Testis (tissue), 2 donors: ENCODE measurements at regions not wholly inside any gene's neighbourhood (a gene's known extent, or its start where the extent isn't known, plus 50 kb on each side); places are given as distances from the start of the nearest gene placed in this dataset.

Source experiments
- DNase-seq: peaks from one replicate; pipeline ENCODE4 v3.0.0-alpha.2; 2019
- H3K27ac ChIP-seq, 2 donors: fragments of 200-600 bp; sonication (generic); one replicate each; pipeline ENCODE4 v1.5.1; 2019
- H3K27me3 ChIP-seq: fragments of 200-600 bp; sonication (generic); one replicate; pipeline ENCODE4 v1.5.1; 2019
- H3K36me3 ChIP-seq: fragments of 200-600 bp; sonication (generic); one replicate; pipeline ENCODE4 v1.5.1; 2017; ENCODE audit warnings: low read depth; ENCODE audit errors: missing control alignments
- H3K4me1 ChIP-seq: fragments of 200-600 bp; sonication (generic); one replicate; pipeline ENCODE4 v1.5.1; 2019
- H3K4me3 ChIP-seq, 2 donors: fragments of 200-600 bp; sonication (generic); one replicate each; pipeline ENCODE4 v1.5.1; 2017 to 2019
- H3K9me3 ChIP-seq: fragments of 200-600 bp; sonication (generic); one replicate; pipeline ENCODE4 v1.5.1; 2017
- POLR2A ChIP-seq: fragments of 450-650 bp; IDR thresholded peaks from one replicate; pipeline ENCODE4 v1.6.1; 2017; ENCODE audit warnings: antibody characterized with exemption, mild to moderate bottlenecking, moderate library complexity
- WGBS, 2 donors: methylation state at CpG; one replicate each; pipeline ENCODE4 v1.1.5; 2018; 5-methylcytosine and 5-hydroxymethylcytosine counted together
- intact Hi-C: fragments of 100-400 bp; cut with DNase I; formaldehyde crosslinking; loops from one replicate; pipeline ENCODE4 v1.15.1; 2023; ENCODE audit warnings: low total_unique reads
- TF ChIP-seq, protein P1 (sequence below), 3 experiments: fragments of 450-650 bp in 2 of 3; fragments of 200-600 bp in 1 of 3; sonication (generic) in 1 of 3; IDR thresholded peaks; one replicate each; pipeline ENCODE4 v1.5.1; 2016 to 2019; ENCODE audit warnings: antibody characterized with exemption in 3 of 3, mild to moderate bottlenecking in 2 of 3, moderate library complexity in 1 of 3

- 91 to 98% methylated on average over 3 of the region's 3 CpGs for WGBS, 2 donors
- no peaks in the 10 kb centered on the region for H3K9me3 ChIP-seq
- intact Hi-C loops, result no loop called here
- H3K36me3 ChIP-seq, result no peaks in the 10 kb centered on the region
- no peak overlapping the region for H3K27ac ChIP-seq
- no peaks in the 10 kb centered on the region for H3K4me1 ChIP-seq
- H3K4me3 ChIP-seq, result no peak overlapping the region
- H3K27me3 ChIP-seq, result no peaks in the 10 kb centered on the region
- DNase-seq, result no peak
- no peak for TF ChIP-seq POLR2A
- TF ChIP-seq, protein P1, sequence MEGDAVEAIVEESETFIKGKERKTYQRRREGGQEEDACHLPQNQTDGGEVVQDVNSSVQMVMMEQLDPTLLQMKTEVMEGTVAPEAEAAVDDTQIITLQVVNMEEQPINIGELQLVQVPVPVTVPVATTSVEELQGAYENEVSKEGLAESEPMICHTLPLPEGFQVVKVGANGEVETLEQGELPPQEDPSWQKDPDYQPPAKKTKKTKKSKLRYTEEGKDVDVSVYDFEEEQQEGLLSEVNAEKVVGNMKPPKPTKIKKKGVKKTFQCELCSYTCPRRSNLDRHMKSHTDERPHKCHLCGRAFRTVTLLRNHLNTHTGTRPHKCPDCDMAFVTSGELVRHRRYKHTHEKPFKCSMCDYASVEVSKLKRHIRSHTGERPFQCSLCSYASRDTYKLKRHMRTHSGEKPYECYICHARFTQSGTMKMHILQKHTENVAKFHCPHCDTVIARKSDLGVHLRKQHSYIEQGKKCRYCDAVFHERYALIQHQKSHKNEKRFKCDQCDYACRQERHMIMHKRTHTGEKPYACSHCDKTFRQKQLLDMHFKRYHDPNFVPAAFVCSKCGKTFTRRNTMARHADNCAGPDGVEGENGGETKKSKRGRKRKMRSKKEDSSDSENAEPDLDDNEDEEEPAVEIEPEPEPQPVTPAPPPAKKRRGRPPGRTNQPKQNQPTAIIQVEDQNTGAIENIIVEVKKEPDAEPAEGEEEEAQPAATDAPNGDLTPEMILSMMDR (IDR thresholded peaks at IDR 0.05), result peak in 1 of 3 experiments; percentile 9
Observed at GRCh38 chr1:199675937-199676336, 351.6 kb upstream of the NR5A2 start.

GRCh38 chr1:199678771-199679170 is 348.7 kb upstream of the NR5A2 start:
- 35 to 57% methylated on average over 1 of the region's 1 CpG for WGBS, 2 donors
- intact Hi-C loops, result no loop called here
- no peak overlapping the region for H3K4me3 ChIP-seq

DNA sequence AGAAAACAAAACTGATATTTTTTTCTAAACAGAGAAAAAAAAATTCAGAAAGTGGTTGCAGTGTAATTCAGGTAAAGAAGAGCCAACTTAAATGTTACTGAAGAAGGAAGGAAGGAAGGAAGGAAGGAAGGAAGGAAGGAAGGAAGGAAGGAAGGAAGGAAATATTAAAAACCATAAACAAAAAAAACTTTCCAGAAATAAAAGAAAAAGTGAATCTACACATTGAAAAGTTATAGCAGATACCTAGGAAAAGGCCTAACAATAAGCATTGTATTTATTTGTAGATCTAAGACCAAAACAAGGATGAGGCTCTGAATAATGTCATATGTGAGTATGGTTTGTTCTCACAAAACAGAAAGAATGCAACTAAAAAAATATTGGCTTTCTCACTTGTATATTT is 345.4 kb upstream of the NR5A2 start:
- Histone ChIP-seq H3K9me3 (no peaks in the 10 kb centered on the region), H3K27me3 (no peaks in the 10 kb centered on the region), H3K27ac (no peak overlapping the region), H3K4me3 (no peak overlapping the region), H3K4me1 (no peaks in the 10 kb centered on the region), H3K36me3 (no peaks in the 10 kb centered on the region)
- TF ChIP-seq, protein P1 (IDR thresholded peaks at IDR 0.05), result no peak
- TF ChIP-seq POLR2A, result no peak
- intact Hi-C loops, result no loop called here
- no peak for DNase-seq

More at GRCh38 chr1:199678771-199679170, 348.7 kb upstream of the NR5A2 start:
- TF ChIP-seq, protein P1 (IDR thresholded peaks at IDR 0.05), result no peak
- TF ChIP-seq POLR2A, result no peak
- no peaks in the 10 kb centered on the region for H3K9me3 ChIP-seq
- no peak overlapping the region for H3K27ac ChIP-seq
- no peaks in the 10 kb centered on the region for H3K36me3 ChIP-seq
- H3K27me3 ChIP-seq, result no peaks in the 10 kb centered on the region
- DNase-seq, result no peak
- no peaks in the 10 kb centered on the region for H3K4me1 ChIP-seq

- Histone ChIP-seq H3K4me1 (no peaks in the 10 kb centered on the region), H3K4me3 (no peak overlapping the region), H3K27me3 (no peaks in the 10 kb centered on the region), H3K27ac (no peak overlapping the region), H3K9me3 (no peaks in the 10 kb centered on the region), H3K36me3 (no peaks in the 10 kb centered on the region)
- WGBS, 2 donors, result 80 to 90% methylated on average over 1 of the region's 1 CpG
- TF ChIP-seq, protein P1 (IDR thresholded peaks at IDR 0.05), result peak; percentile 52 to 65 (median 58)
- TF ChIP-seq POLR2A, result no peak
- intact Hi-C loops, result no loop called here
- peak; percentile 60 for DNase-seq
Observed at GRCh38 chr1:199684686-199685273, 342.7 kb upstream of the NR5A2 start.

DNA sequence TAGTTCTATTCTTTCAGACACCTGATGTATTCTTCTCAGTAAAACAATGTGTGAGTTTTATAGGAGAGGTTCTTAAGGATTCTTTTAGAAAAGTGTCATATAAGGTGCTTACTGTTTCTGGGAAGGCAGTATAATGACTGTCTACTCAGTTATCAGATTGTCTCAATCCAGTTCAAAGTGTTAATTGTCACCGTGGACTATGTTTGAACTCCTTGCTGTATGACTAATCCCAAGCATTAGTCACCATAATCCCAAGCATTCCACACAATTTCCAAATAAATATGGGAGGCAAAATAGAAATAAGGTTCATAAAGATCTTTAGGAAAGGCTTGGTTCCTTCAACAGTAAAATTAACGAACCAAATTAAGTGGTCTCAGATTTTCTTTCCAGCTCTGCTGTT is 342.1 kb upstream of the NR5A2 start:
- H3K9me3 ChIP-seq, result no peaks in the 10 kb centered on the region
- 61 to 69% methylated on average over 2 of the region's 2 CpGs for WGBS, 2 donors

More for the DNA sequence above, 342.1 kb upstream of the NR5A2 start:
- Histone ChIP-seq H3K4me3 (no peak overlapping the region), H3K27ac (no peak overlapping the region), H3K27me3 (no peaks in the 10 kb centered on the region), H3K4me1 (no peaks in the 10 kb centered on the region), H3K36me3 (no peaks in the 10 kb centered on the region)
- no peak for TF ChIP-seq POLR2A
- TF ChIP-seq, protein P1 (IDR thresholded peaks at IDR 0.05), result no peak
- no peak for DNase-seq
- intact Hi-C loops, result no loop called here
